CD14-positive monocyte (primary cell): ENCODE measurements at regions not wholly inside any gene's neighbourhood (a gene's known extent, or its start where the extent isn't known, plus 50 kb on each side); places are given as distances from the start of the nearest gene placed in this dataset.

Source experiments
- DNase-seq, 3 donors: peaks; one replicate each; pipeline ENCODE4 v3.0.0-alpha.2; 2011 to 2022
- H2AFZ ChIP-seq: 2 replicates; pipeline ENCODE4 v1.6.0; 2012; ENCODE audit warnings: mild to moderate bottlenecking, low read depth, low read length, inconsistent platforms; ENCODE audit not compliant: insufficient read depth, poor library complexity, severe bottlenecking
- H3K27ac ChIP-seq, 2 donors: 1 replicate in 1 of 2; 2 replicates in 1 of 2; pipeline ENCODE4 v1.5.1; 2012 to 2013; ENCODE audit warnings: low read length in 2 of 2, control low read depth in 1 of 2, inconsistent platforms in 1 of 2, low read depth in 1 of 2, mild to moderate bottlenecking in 1 of 2
- H3K27me3 ChIP-seq, 2 donors: one replicate each; pipeline versions ENCODE4 v1.6.0 to v1.6.1; 2011 to 2013; ENCODE audit warnings: low read length in 2 of 2; ENCODE audit not compliant: control insufficient read depth in 2 of 2, insufficient read depth in 2 of 2
- H3K36me3 ChIP-seq, 2 donors: replicated peaks in 1 of 2; 1 replicate in 1 of 2; 2 replicates in 1 of 2; pipeline versions ENCODE4 v1.5.1 to v1.6.1; 2012 to 2013; ENCODE audit warnings: low read length in 2 of 2, control low read depth in 1 of 2, inconsistent platforms in 1 of 2, mild to moderate bottlenecking in 1 of 2; ENCODE audit not compliant: insufficient read depth in 2 of 2, control insufficient read depth in 1 of 2
- H3K4me1 ChIP-seq, 2 donors: 1 replicate in 1 of 2; 2 replicates in 1 of 2; pipeline versions ENCODE4 v1.5.1 to v1.6.1; 2012 to 2013; ENCODE audit warnings: low read length in 2 of 2, control low read depth in 1 of 2, inconsistent platforms in 1 of 2, mild to moderate bottlenecking in 1 of 2, moderate library complexity in 1 of 2; ENCODE audit not compliant: insufficient read depth in 2 of 2, control insufficient read depth in 1 of 2
- H3K4me2 ChIP-seq: replicated peaks from 2 replicates; pipeline ENCODE3; 2012; ENCODE audit warnings: low read length, moderate library complexity, mild to moderate bottlenecking; ENCODE audit not compliant: poor library complexity, severe bottlenecking; ENCODE audit errors: extremely low read depth
- H3K4me3 ChIP-seq, 3 experiments: fragments of 200-600 bp in 1 of 3; sonication (generic) in 1 of 3; replicated peaks in 1 of 3; 1 replicate in 2 of 3; 2 replicates in 1 of 3; pipeline ENCODE4 v1.5.1; 2011 to 2013; ENCODE audit warnings: low read length in 3 of 3, mild to moderate bottlenecking in 3 of 3, control low read depth in 2 of 3, low read depth in 2 of 3, inconsistent platforms in 1 of 3, moderate library complexity in 1 of 3
- H3K79me2 ChIP-seq: 2 replicates; pipeline ENCODE4 v1.6.0; 2012; ENCODE audit warnings: mild to moderate bottlenecking, control low read depth, inconsistent platforms, low read length, moderate library complexity; ENCODE audit not compliant: insufficient read depth
- H3K9ac ChIP-seq: 2 replicates; pipeline ENCODE4 v1.6.0; 2017; ENCODE audit warnings: low read length, mild to moderate bottlenecking; ENCODE audit not compliant: insufficient read depth, poor library complexity, severe bottlenecking
- H3K9me3 ChIP-seq, 2 donors: replicated peaks in 1 of 2; 1 replicate in 1 of 2; 2 replicates in 1 of 2; pipeline versions ENCODE4 v1.5.1 to v1.6.1; 2012 to 2013; ENCODE audit warnings: low read length in 2 of 2, control low read depth in 1 of 2; ENCODE audit not compliant: control insufficient read depth in 1 of 2, insufficient read depth in 1 of 2
- H4K20me1 ChIP-seq: 2 replicates; pipeline ENCODE4 v1.6.0; 2012; ENCODE audit warnings: mild to moderate bottlenecking, low read length, control low read depth, moderate library complexity; ENCODE audit not compliant: insufficient read depth
- H3K27ac Mint-ChIP-seq, 7 donors: one replicate each; pipeline ENCODE4 v1.8.0; 2020; ENCODE audit warnings: mild to moderate bottlenecking in 7 of 7, mixed read lengths in 7 of 7, moderate library complexity in 6 of 7, inconsistent platforms in 2 of 7
- H3K27me3 Mint-ChIP-seq, 3 donors: one replicate each; pipeline ENCODE4 v1.8.0; 2021 to 2022; ENCODE audit warnings: low read depth in 3 of 3, mild to moderate bottlenecking in 3 of 3, mixed read lengths in 3 of 3, moderate library complexity in 3 of 3, inconsistent platforms in 1 of 3
- H3K36me3 Mint-ChIP-seq, 2 donors: one replicate each; pipeline ENCODE4 v1.8.0; 2020; ENCODE audit warnings: mixed read lengths in 2 of 2, inconsistent platforms in 1 of 2, mild to moderate bottlenecking in 1 of 2
- H3K4me1 Mint-ChIP-seq: one replicate; pipeline ENCODE4 v1.8.0; 2020; ENCODE audit warnings: mild to moderate bottlenecking, mixed read lengths
- H3K4me3 Mint-ChIP-seq, 2 donors: one replicate each; pipeline ENCODE4 v1.8.0; 2020; ENCODE audit warnings: mild to moderate bottlenecking in 2 of 2, mixed read lengths in 2 of 2, moderate library complexity in 1 of 2
- H3K9me3 Mint-ChIP-seq, 7 donors: one replicate each; pipeline ENCODE4 v1.8.0; 2020 to 2022; ENCODE audit warnings: mixed read lengths in 7 of 7, mild to moderate bottlenecking in 6 of 7, moderate library complexity in 6 of 7, inconsistent platforms in 2 of 7
- CTCF ChIP-seq: fragments of 200-600 bp; IDR thresholded peaks from one replicate; pipeline ENCODE4 v1.8.0; 2022; ENCODE audit warnings: antibody characterized with exemption, mild to moderate bottlenecking
- WGBS: methylation state at CpG from one replicate; pipeline ENCODE4 v1.1.5; 2013; ENCODE audit warnings: missing lambda C conversion rate; ENCODE audit not compliant: insufficient coverage; 5-methylcytosine and 5-hydroxymethylcytosine counted together
- intact Hi-C, 2 donors: fragments of 100-400 bp; cut with micrococcal nuclease; formaldehyde crosslinking; loops; one replicate each; pipeline versions ENCODE4 v1.15.0 to v1.15.1; 2023

GRCh38 chr12:66800046-66800445, 121.2 kb upstream of the GRIP1 start:
- no peak overlapping the region for H3K4me3 ChIP-seq
- no peak overlapping the region for H3K4me2 ChIP-seq
- Mint-ChIP-seq H3K9me3 (no peaks in the 10 kb centered on the region), H3K36me3 (no peaks in the 10 kb centered on the region), H3K4me3 (no peak overlapping the region), H3K27me3 (peaks cover 0 to 6% (median 5%) of the 10 kb centered on the region in 3 donors), H3K27ac (no peak overlapping the region), H3K4me1 (no peaks in the 10 kb centered on the region)
- DNase-seq = no peak
- H3K27ac ChIP-seq = no peak overlapping the region
- H2AFZ ChIP-seq = no peak overlapping the region
- H3K4me1 ChIP-seq = no peaks in the 10 kb centered on the region
- no peaks in the 10 kb centered on the region for H3K27me3 ChIP-seq
- intact Hi-C loops = no loop called here
- no CpG with 5 or more reads among the region's 1 CpG for WGBS
- H3K9ac ChIP-seq = no peak overlapping the region
- H3K79me2 ChIP-seq = no peaks in the 10 kb centered on the region
- no peaks in the 10 kb centered on the region for H4K20me1 ChIP-seq
- H3K9me3 ChIP-seq = no peaks in the 10 kb centered on the region
- no peaks in the 10 kb centered on the region for H3K36me3 ChIP-seq
- TF ChIP-seq CTCF = no peak

- Histone ChIP-seq H3K9ac (no peak overlapping the region), H4K20me1 (no peaks in the 10 kb centered on the region), H3K4me2 (no peak overlapping the region), H3K4me3 (no peak overlapping the region), H3K27ac (no peak overlapping the region), H3K9me3 (no peaks in the 10 kb centered on the region), H3K36me3 (no peaks in the 10 kb centered on the region), H3K27me3 (no peaks in the 10 kb centered on the region), H3K79me2 (no peaks in the 10 kb centered on the region), H3K4me1 (no peaks in the 10 kb centered on the region), H2AFZ (no peak overlapping the region)
- peaks cover 0 to 4% (median 2%) of the 10 kb centered on the region in 7 donors for H3K9me3 Mint-ChIP-seq
- H3K4me3 Mint-ChIP-seq = no peak overlapping the region
- intact Hi-C loops = no loop called here
- no peak overlapping the region for H3K27ac Mint-ChIP-seq
- no peaks in the 10 kb centered on the region for H3K36me3 Mint-ChIP-seq
- TF ChIP-seq CTCF = no peak
- WGBS = 88% methylated on average over 12 of the region's 14 CpGs
- peaks cover 2 to 6% (median 6%) of the 10 kb centered on the region in 3 donors for H3K27me3 Mint-ChIP-seq
- DNase-seq = no peak
- no peaks in the 10 kb centered on the region for H3K4me1 Mint-ChIP-seq
Observed at GRCh38 chr12:66803930-66804329, 125.1 kb upstream of the GRIP1 start.
